Immature natural killer cell (primary cell): ENCODE measurements at regions not wholly inside any gene's neighbourhood (a gene's known extent, or its start where the extent isn't known, plus 50 kb on each side); places are given as distances from the start of the nearest gene placed in this dataset.

Experiments used
- DNase-seq, 3 donors: peaks; one replicate each; pipeline ENCODE4 v3.0.0; 2022; ENCODE audit warnings: mixed read lengths in 1 of 3
- H3K27ac Mint-ChIP-seq, 6 donors: one replicate each; pipeline ENCODE4 v1.8.0; 2020; ENCODE audit warnings: mixed read lengths in 6 of 6, mild to moderate bottlenecking in 5 of 6, inconsistent platforms in 4 of 6, moderate library complexity in 3 of 6
- H3K27me3 Mint-ChIP-seq, 3 donors: one replicate each; pipeline ENCODE4 v1.8.0; 2020 to 2021; ENCODE audit warnings: low read depth in 3 of 3, mild to moderate bottlenecking in 3 of 3, mixed read lengths in 3 of 3, moderate library complexity in 3 of 3, inconsistent platforms in 1 of 3
- H3K36me3 Mint-ChIP-seq, 3 donors: one replicate each; pipeline ENCODE4 v1.8.0; 2020; ENCODE audit warnings: mixed read lengths in 3 of 3, inconsistent platforms in 2 of 3, mild to moderate bottlenecking in 2 of 3
- H3K4me1 Mint-ChIP-seq, 2 donors: one replicate each; pipeline ENCODE4 v1.8.0; 2020; ENCODE audit warnings: inconsistent platforms in 2 of 2, mild to moderate bottlenecking in 2 of 2, mixed read lengths in 2 of 2, moderate library complexity in 1 of 2
- H3K4me3 Mint-ChIP-seq, 5 donors: one replicate each; pipeline ENCODE4 v1.8.0; 2020; ENCODE audit warnings: mild to moderate bottlenecking in 5 of 5, mixed read lengths in 5 of 5, inconsistent platforms in 3 of 5, moderate library complexity in 3 of 5
- H3K9me3 Mint-ChIP-seq, 6 donors: one replicate each; pipeline ENCODE4 v1.8.0; 2020; ENCODE audit warnings: mild to moderate bottlenecking in 6 of 6, mixed read lengths in 6 of 6, inconsistent platforms in 4 of 6, moderate library complexity in 3 of 6

DNA sequence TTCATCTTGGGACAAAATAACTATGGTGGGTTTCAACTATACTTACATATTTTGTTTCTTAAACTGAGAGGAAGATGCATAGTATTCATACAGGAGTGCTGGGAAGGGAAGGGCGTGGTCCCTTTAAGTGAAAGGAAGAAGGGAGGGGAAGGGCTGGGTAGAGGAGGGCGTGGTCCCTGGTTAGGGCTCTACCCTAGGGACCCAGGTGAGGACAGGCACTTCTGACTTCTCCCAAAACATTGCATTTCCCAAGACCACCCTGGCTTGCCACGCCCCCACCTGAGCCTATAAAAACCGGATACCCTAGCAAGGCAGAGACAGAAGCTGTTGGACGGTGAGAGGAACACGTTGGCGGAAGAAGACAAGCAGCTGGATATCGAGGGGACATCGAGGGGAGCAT lies 157.6 kb upstream of the PLXNA4 start:
- Mint-ChIP-seq H3K9me3 (peaks cover 0 to 2% (median 0%) of the 10 kb centered on the region in 6 donors), H3K36me3 (no peaks in the 10 kb centered on the region), H3K4me1 (peaks cover 0 to 3% of the 10 kb centered on the region in 2 donors), H3K27ac (no peak overlapping the region), H3K27me3 (peaks cover 2 to 3% (median 3%) of the 10 kb centered on the region in 3 donors), H3K4me3 (no peak overlapping the region)
- no peak for DNase-seq

DNA sequence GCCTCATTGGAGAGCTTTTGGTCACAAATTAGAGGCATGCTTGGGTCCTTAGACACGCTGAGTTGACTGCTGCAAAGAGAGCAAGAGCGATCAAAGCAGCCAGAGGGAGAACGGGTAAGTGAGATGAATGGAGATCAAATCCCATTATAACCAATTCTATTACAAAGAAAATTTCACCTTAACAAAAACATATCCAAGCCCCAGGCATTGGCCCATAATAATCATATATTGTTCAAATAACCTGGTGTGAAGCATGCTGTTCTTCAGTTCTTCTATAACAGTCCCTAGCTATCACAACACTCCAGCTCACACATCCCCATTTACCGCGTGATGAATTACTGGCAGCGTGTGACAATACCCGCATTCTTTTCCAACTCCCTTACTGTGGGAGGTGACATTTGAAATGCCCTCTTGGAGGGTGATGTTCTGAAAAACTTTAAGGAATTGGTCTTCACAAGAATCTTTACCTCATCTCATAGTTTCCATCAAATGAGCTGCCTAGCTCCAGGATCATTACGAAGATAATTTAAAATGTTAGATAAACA lies 156.1 kb upstream of the PLXNA4 start:
- peaks cover 0 to 2% (median 0%) of the 10 kb centered on the region in 6 donors for H3K9me3 Mint-ChIP-seq

DNA sequence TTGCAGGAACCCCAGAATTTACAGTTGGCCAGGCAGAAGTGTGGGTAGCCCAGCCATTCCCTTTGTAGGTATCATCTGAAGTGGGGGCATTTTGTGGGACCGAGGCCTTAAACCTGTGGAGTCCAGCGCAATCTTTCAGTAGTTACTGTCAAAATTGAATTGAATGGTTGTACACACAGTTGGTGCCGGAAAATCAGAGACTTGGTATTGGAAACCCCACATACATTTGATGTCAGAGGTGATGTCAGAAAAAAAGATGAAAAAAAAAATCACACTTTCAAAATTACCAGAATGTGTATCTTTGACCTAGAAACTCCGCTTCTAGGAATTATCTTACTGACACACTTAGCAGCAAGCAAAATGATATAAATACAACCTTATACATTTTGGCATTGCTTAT lies 153.8 kb upstream of the PLXNA4 start:
- no peak for DNase-seq
- H3K9me3 Mint-ChIP-seq = peaks cover 0 to 2% (median 0%) of the 10 kb centered on the region in 6 donors
- H3K4me1 Mint-ChIP-seq = peaks cover 0 to 3% of the 10 kb centered on the region in 2 donors
- H3K4me3 Mint-ChIP-seq = no peak overlapping the region
- H3K36me3 Mint-ChIP-seq = no peaks in the 10 kb centered on the region
- no peak overlapping the region for H3K27ac Mint-ChIP-seq
- peaks cover 0 to 4% (median 3%) of the 10 kb centered on the region in 3 donors for H3K27me3 Mint-ChIP-seq

More for the DNA sequence above, 156.1 kb upstream of the PLXNA4 start:
- Mint-ChIP-seq H3K36me3 (no peaks in the 10 kb centered on the region), H3K4me1 (peaks cover 0 to 3% of the 10 kb centered on the region in 2 donors), H3K27me3 (peaks cover 0 to 6% (median 3%) of the 10 kb centered on the region in 3 donors), H3K27ac (no peak overlapping the region), H3K4me3 (no peak overlapping the region)
- DNase-seq = no peak

DNA sequence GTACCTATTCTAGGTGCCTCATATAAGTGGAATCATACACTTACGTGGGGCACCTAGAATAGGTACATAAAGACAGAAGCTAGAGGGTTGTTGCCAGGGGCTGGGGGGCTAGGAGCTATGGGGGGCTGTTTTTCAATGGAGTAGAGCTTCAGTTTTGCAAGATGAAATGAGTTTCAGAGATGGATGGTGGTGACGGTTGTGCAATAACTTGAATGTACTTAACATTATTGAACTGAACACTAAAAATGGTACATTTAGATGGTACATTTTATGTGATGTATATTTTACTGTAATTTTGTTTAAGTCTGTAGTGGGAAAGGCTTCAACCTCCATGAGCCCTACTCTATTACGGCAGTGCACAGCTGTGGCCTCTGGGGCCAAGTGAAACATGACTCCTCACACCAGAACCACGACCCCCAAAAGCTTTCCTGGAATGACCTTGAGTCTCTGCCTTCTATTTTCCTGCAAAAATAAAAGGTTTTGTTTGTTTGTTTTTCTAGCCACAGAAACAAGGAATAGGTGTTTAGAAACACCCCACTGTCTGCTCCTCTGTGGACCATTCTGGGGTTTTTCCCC lies 147.3 kb upstream of the PLXNA4 start:
- Mint-ChIP-seq H3K36me3 (peaks cover 0 to 7% (median 6%) of the 10 kb centered on the region in 3 donors), H3K27me3 (peaks cover 0 to 8% (median 7%) of the 10 kb centered on the region in 3 donors), H3K27ac (no peak overlapping the region), H3K4me3 (no peak overlapping the region), H3K9me3 (peaks cover 0 to 12% (median 2%) of the 10 kb centered on the region in 6 donors), H3K4me1 (no peaks in the 10 kb centered on the region)
- DNase-seq = no peak

DNA sequence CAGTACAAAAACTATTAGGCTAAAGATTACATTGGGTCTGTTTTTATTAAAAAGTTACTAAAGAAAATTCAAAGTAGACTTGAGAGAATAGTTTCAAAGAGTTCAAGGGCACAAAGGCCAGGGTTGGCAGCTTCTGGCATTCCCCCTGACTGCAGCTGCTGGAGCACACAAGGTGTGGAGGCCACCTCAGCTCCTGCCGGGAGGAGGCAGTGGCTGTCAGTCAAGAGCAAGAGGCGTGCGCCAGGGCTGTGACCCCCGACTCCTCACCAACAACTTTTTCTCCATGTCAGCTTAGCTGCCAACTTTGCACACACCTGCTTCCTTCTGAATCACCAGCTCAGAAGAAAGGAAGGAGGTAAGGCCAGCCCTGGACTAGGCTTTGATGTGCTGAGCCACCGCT lies 144.6 kb upstream of the PLXNA4 start:
- peaks cover 0 to 8% (median 2%) of the 10 kb centered on the region in 3 donors for H3K27me3 Mint-ChIP-seq

DNA sequence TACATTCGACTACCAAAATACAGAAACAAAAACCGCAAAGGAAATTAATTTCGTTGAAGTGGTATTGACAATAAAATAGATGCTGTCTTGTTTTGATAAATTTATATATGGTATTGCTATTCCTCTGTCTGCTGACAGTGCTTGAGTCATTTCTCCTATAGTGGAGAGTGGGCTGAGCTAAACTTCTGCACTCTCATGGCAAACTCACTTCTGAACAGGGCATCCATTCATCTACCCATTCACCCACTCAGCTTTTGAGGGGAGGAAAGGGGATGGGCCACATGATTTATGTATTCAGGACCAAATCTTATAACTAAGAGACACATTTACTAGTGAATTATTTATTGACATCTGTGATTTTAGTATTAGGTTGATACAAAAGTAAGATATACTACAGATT lies 137.6 kb upstream of the PLXNA4 start:
- DNase-seq = no peak
- no peak overlapping the region for H3K27ac Mint-ChIP-seq
- H3K4me1 Mint-ChIP-seq = no peaks in the 10 kb centered on the region
- H3K4me3 Mint-ChIP-seq = no peak overlapping the region
- peaks cover 0 to 2% (median 0%) of the 10 kb centered on the region in 3 donors for H3K36me3 Mint-ChIP-seq
- peaks cover 0 to 2% (median 0%) of the 10 kb centered on the region in 6 donors for H3K9me3 Mint-ChIP-seq
- peaks cover 0 to 3% (median 0%) of the 10 kb centered on the region in 3 donors for H3K27me3 Mint-ChIP-seq

More for the DNA sequence above, 144.6 kb upstream of the PLXNA4 start:
- peaks cover 0 to 12% (median 3%) of the 10 kb centered on the region in 6 donors for H3K9me3 Mint-ChIP-seq
- no peaks in the 10 kb centered on the region for H3K4me1 Mint-ChIP-seq
- H3K36me3 Mint-ChIP-seq = peaks cover 0 to 7% (median 6%) of the 10 kb centered on the region in 3 donors
- H3K27ac Mint-ChIP-seq = no peak overlapping the region
- no peak overlapping the region for H3K4me3 Mint-ChIP-seq
- DNase-seq = no peak

DNA sequence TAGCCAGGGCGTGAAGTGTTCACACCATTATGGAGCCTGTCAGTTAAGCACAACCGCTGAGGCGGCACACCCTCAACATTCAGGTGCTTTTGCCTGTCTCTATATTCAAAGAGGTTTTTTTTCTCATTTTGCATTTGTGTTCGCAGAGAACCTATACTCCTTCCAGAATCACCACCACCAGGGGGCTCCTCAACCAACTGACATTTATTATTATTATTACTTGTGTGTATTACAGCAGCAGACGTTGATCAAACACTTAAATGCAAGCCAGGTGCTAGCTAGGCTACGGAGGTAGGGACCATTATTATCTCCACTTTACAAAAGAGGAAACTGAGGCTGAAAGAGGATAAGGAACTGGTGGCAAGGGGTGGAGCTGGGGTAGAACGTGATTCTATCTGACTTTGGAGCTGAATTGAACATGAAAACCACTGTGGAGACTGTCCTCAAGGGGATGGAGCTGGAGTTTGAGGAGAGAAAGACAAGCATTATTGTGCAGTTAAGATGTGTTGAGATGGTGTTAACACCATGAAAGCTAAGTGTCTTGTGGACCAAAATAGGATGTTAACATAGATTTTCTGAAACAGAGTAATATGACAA lies 133.8 kb upstream of the PLXNA4 start:
- no peaks in the 10 kb centered on the region for H3K36me3 Mint-ChIP-seq
- H3K4me3 Mint-ChIP-seq = no peak overlapping the region
- no peaks in the 10 kb centered on the region for H3K27me3 Mint-ChIP-seq
- H3K27ac Mint-ChIP-seq = no peak overlapping the region
- no peaks in the 10 kb centered on the region for H3K9me3 Mint-ChIP-seq
- DNase-seq = peak in 2 of 3 donors; percentile 7 to 10
- no peaks in the 10 kb centered on the region for H3K4me1 Mint-ChIP-seq

DNA sequence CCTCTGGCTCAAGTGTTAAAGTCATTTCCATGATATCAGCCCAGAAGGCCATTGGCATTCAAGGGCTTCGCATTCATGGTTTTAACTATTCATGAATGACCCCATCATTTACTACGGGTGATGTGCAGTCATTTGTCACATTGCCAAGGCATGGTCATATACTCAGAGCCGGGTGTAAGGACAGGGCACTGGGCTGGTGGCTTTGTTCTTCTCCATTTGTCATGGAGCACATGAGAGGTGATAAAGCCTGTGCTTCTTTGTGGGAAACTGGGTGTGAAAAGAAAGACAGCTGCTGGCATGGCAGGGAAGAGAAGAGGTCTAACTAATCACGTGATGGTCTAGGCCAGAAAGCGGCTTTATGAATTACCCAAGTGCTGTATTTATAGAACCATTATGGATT lies 132.2 kb upstream of the PLXNA4 start:
- Mint-ChIP-seq H3K4me3 (no peak overlapping the region), H3K27me3 (peaks cover 0 to 1% (median 0%) of the 10 kb centered on the region in 3 donors), H3K4me1 (no peaks in the 10 kb centered on the region), H3K36me3 (no peaks in the 10 kb centered on the region), H3K27ac (no peak overlapping the region), H3K9me3 (no peaks in the 10 kb centered on the region)
- DNase-seq = no peak

DNA sequence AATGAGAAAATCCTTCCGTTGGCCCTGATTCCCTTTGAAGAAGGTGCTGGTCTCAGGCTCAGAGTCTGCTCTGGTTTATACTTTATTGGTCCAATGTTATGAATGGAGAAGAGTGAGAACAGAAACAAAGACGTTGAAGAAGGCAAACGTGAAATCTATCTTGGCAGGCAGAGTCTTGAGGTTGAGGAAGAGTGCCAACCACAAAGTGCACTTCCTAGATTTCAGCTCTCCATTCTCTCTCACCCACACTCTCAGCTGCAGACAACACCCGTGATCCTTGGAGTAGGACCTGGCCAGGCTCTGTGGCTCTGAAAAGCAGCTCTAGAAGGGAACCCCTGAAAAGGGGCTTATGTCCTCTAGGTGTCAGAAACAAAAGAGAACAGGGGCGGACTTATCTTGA lies 128.9 kb upstream of the PLXNA4 start:
- DNase-seq = no peak
- Mint-ChIP-seq H3K4me1 (no peaks in the 10 kb centered on the region), H3K27me3 (peaks cover 0 to 1% (median 0%) of the 10 kb centered on the region in 3 donors), H3K4me3 (no peak overlapping the region), H3K27ac (no peak overlapping the region), H3K36me3 (no peaks in the 10 kb centered on the region), H3K9me3 (no peaks in the 10 kb centered on the region)

DNA sequence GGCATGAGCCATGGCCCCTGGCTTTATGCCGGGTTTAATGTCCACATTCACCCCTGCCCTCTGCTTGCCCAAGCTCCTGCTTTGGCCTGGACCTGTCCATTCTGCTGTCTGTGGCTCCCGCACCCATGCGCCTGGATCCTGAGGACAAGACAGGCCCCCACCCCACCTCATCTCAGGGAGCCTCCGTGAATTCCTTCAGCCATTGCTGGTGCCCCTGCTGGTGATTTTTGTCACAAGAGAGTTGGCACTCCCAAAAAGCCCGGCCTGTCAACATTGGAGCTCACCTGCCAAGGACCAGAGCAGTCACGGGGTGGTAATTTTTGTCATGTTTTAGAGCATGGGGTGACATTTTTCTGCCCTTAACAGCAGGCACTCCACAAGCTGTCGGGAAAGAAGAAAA lies 127.5 kb upstream of the PLXNA4 start:
- Mint-ChIP-seq H3K4me3 (no peak overlapping the region), H3K36me3 (no peaks in the 10 kb centered on the region), H3K27me3 (peaks cover 0 to 2% (median 1%) of the 10 kb centered on the region in 3 donors), H3K4me1 (no peaks in the 10 kb centered on the region), H3K9me3 (no peaks in the 10 kb centered on the region), H3K27ac (no peak overlapping the region)
- no peak for DNase-seq

DNA sequence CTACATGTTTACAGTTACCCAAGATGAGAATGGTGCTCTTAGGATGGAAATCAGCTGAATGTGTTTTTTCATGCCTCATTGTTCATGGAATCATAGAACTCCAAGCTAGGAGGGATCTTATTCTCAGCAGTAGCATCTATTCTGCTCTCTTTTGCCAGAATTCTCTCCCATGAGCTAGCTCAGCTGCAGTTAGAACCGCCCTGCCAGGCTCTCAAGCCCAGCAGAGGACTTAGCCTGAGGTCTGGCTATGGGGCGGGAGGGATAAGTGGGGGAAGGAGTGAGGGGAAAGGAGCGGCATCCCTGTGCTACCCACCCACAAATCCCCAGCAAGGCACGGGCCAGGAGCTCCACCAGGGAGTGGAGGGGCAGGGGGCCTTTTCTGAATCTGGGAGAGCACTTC lies 120.7 kb upstream of the PLXNA4 start:
- Mint-ChIP-seq H3K4me3 (no peak overlapping the region), H3K9me3 (no peaks in the 10 kb centered on the region), H3K4me1 (no peaks in the 10 kb centered on the region), H3K36me3 (no peaks in the 10 kb centered on the region), H3K27ac (no peak overlapping the region), H3K27me3 (peaks cover 1 to 4% (median 2%) of the 10 kb centered on the region in 3 donors)
- no peak for DNase-seq

DNA sequence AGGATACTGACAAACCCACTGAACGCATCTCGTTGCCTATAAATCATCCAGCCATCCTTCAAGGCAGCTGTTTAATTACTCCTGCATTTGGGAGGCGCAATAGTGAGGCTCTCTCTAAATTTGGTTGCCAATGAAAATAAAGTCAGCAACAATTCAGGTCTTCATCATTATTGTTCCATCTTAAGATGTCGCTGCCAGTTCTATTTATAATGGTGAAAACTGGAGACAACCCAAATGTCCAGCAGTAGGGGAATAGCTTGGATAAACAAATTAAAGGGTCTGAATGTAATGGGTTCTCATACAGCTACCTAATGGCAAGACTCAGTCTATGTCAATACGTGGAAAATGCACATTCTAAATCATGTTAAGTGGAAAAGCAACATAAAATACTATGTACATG lies 120.1 kb upstream of the PLXNA4 start:
- no peak overlapping the region for H3K27ac Mint-ChIP-seq
- no peaks in the 10 kb centered on the region for H3K9me3 Mint-ChIP-seq
- no peaks in the 10 kb centered on the region for H3K36me3 Mint-ChIP-seq
- DNase-seq = no peak
- H3K27me3 Mint-ChIP-seq = peaks cover 1 to 4% (median 2%) of the 10 kb centered on the region in 3 donors
- no peaks in the 10 kb centered on the region for H3K4me1 Mint-ChIP-seq
- no peak overlapping the region for H3K4me3 Mint-ChIP-seq

DNA sequence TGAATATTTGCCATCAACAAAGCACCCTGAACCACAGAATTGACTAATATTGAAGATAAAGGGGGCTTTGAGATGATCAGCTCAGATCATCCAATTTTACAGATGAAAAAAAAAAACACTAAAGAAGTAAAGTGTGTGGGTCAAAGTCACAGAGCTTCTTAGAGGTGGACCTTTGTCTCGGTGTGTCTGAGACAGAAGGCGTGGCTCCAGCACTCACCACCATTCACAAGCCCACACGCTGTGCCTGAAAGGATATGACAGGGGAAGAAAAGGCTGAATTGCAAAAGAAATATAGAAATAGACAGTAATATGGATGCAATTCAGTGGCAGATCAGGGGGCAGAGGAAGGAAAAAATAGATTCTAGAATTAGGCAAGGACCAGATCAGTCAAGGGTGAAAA lies 114.9 kb upstream of the PLXNA4 start:
- no peak overlapping the region for H3K27ac Mint-ChIP-seq
- H3K9me3 Mint-ChIP-seq = no peaks in the 10 kb centered on the region
- no peaks in the 10 kb centered on the region for H3K4me1 Mint-ChIP-seq
- no peak overlapping the region for H3K4me3 Mint-ChIP-seq
- H3K27me3 Mint-ChIP-seq = peaks cover 0 to 8% (median 2%) of the 10 kb centered on the region in 3 donors
- no peaks in the 10 kb centered on the region for H3K36me3 Mint-ChIP-seq
- no peak for DNase-seq

DNA sequence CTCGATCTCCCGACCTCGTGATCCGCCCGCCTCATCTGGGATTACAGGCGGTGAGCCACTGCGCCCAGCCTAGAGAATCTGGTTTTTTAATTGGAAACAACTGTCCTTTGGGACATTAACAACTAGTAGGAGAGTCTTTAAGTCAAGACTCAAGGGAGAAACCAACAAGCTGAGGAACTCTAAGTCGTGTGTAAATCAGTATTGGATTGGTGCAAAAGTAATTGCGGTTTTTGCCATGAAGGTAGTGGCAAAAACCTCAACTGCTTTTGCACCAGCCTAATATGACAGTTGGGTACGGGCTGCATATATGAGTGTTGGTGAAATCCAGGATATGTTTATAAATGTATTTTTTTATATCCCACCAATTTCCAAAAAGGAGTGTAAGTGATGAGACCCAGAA lies 113.9 kb upstream of the PLXNA4 start:
- Mint-ChIP-seq H3K36me3 (no peaks in the 10 kb centered on the region), H3K4me3 (no peak overlapping the region), H3K4me1 (no peaks in the 10 kb centered on the region), H3K27me3 (peaks cover 0 to 12% (median 2%) of the 10 kb centered on the region in 3 donors), H3K9me3 (no peaks in the 10 kb centered on the region), H3K27ac (no peak overlapping the region)
- DNase-seq = no peak
